ENCODE measurements at regions not wholly inside any gene's neighbourhood (a gene's known extent, or its start where the extent isn't known, plus 50 kb on each side); places are given as distances from the start of the nearest gene placed in this dataset.

- TF ChIP-seq, protein P1, sequence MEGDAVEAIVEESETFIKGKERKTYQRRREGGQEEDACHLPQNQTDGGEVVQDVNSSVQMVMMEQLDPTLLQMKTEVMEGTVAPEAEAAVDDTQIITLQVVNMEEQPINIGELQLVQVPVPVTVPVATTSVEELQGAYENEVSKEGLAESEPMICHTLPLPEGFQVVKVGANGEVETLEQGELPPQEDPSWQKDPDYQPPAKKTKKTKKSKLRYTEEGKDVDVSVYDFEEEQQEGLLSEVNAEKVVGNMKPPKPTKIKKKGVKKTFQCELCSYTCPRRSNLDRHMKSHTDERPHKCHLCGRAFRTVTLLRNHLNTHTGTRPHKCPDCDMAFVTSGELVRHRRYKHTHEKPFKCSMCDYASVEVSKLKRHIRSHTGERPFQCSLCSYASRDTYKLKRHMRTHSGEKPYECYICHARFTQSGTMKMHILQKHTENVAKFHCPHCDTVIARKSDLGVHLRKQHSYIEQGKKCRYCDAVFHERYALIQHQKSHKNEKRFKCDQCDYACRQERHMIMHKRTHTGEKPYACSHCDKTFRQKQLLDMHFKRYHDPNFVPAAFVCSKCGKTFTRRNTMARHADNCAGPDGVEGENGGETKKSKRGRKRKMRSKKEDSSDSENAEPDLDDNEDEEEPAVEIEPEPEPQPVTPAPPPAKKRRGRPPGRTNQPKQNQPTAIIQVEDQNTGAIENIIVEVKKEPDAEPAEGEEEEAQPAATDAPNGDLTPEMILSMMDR (conservative IDR thresholded peaks at IDR 0.05; ENCODE audit: low read depth, low read length): no peak
- no peak for TF ChIP-seq EZH2 (IDR thresholded peaks at IDR 0.05; ENCODE audit: borderline replicate concordance, low read depth, low read length, poor library complexity, severe bottlenecking)
These were observed 266.4 kb downstream of the ZNF608 start for GRCh38 chr5:124480022-124480421.
